Lower leg skin (tissue), 3 donors: ENCODE measurements at regions not wholly inside any gene's neighbourhood (a gene's known extent, or its start where the extent isn't known, plus 50 kb on each side); places are given as distances from the start of the nearest gene placed in this dataset.

Experiments used
- POLR2A ChIP-seq, 2 donors: fragments of 450-650 bp; IDR thresholded peaks; one replicate each; pipeline ENCODE4 v1.6.1; 2016 to 2017; ENCODE audit warnings: antibody characterized with exemption in 2 of 2, mild to moderate bottlenecking in 1 of 2, moderate library complexity in 1 of 2
- TF ChIP-seq, protein P1 (sequence below), 3 donors: fragments of 450-650 bp; IDR thresholded peaks; one replicate each; pipeline ENCODE4 v1.5.1; 2016; ENCODE audit warnings: antibody characterized with exemption in 3 of 3, mild to moderate bottlenecking in 3 of 3, moderate library complexity in 2 of 3

DNA sequence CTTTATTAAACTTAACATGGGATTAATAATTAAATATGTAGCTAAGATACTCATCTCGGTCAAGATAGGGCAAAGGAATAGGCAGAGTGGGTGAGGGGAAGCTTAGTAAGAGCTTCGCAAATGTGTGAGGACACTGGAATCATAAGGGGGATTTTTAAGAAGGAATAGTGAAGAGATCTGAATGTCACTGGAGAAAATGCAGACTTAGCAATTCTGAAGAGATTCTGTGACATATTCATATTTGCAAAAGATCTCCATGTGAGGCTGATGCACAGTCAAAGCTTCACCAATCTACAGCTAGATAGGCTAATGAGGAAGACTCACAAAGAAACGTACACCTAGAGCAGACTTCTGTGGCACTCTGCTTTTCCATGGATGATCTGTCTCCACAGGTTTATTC is 1202.8 kb upstream of the CDH6 start:
- TF ChIP-seq, protein P1, sequence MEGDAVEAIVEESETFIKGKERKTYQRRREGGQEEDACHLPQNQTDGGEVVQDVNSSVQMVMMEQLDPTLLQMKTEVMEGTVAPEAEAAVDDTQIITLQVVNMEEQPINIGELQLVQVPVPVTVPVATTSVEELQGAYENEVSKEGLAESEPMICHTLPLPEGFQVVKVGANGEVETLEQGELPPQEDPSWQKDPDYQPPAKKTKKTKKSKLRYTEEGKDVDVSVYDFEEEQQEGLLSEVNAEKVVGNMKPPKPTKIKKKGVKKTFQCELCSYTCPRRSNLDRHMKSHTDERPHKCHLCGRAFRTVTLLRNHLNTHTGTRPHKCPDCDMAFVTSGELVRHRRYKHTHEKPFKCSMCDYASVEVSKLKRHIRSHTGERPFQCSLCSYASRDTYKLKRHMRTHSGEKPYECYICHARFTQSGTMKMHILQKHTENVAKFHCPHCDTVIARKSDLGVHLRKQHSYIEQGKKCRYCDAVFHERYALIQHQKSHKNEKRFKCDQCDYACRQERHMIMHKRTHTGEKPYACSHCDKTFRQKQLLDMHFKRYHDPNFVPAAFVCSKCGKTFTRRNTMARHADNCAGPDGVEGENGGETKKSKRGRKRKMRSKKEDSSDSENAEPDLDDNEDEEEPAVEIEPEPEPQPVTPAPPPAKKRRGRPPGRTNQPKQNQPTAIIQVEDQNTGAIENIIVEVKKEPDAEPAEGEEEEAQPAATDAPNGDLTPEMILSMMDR (IDR thresholded peaks at IDR 0.05): no peak
- TF ChIP-seq POLR2A (IDR thresholded peaks at IDR 0.05): no peak
